Spinal cord (tissue), 10 donors: ENCODE measurements at regions not wholly inside any gene's neighbourhood (a gene's known extent, or its start where the extent isn't known, plus 50 kb on each side); places are given as distances from the start of the nearest gene placed in this dataset. TPM values are rescaled to one million over a fixed set of nuclear protein-coding genes. Genes with fewer than 3 reads are reported as not detected.

ENCODE experiments used
- DNase-seq, 6 donors: peaks; one replicate each; pipeline versions ENCODE4 v3.0.0 to v3.0.0-alpha.2; 2013 to 2015; ENCODE audit warnings: low spot score in 6 of 6, low read depth in 4 of 6
- H3K27ac ChIP-seq: one replicate; pipeline ENCODE4 v1.5.1; 2013; ENCODE audit warnings: low read depth, low read length, control low read depth
- H3K27me3 ChIP-seq: one replicate; pipeline ENCODE4 v1.6.1; 2013; ENCODE audit warnings: low read length; ENCODE audit not compliant: control insufficient read depth, insufficient read depth
- H3K36me3 ChIP-seq: one replicate; pipeline ENCODE4 v1.6.1; 2013; ENCODE audit warnings: low read length; ENCODE audit not compliant: control insufficient read depth, insufficient read depth
- H3K4me1 ChIP-seq: one replicate; pipeline ENCODE4 v1.6.1; 2013; ENCODE audit warnings: low read length; ENCODE audit not compliant: control insufficient read depth, insufficient read depth
- H3K4me3 ChIP-seq: one replicate; pipeline ENCODE4 v1.5.1; 2013; ENCODE audit warnings: low read depth, low read length, control low read depth
- H3K9me3 ChIP-seq: one replicate; pipeline ENCODE4 v1.6.1; 2013; ENCODE audit warnings: low read length; ENCODE audit not compliant: control insufficient read depth, insufficient read depth
- WGBS: methylation state at CpG from one replicate; pipeline ENCODE4 v1.1.5; 2013; ENCODE audit warnings: missing lambda C conversion rate; ENCODE audit not compliant: insufficient coverage; 5-methylcytosine and 5-hydroxymethylcytosine counted together
- small RNA-seq: library from RNA; depleted of rRNA; stranded (forward); fragments of <200 nt; gene quantifications from one replicate; pipeline ENCODE3, GENCODE V24; 2014; ENCODE audit warnings: low replicate concordance
- donor health status: healthy.

- Histone ChIP-seq H3K4me3 (no peak overlapping the region), H3K27ac (no peak overlapping the region), H3K9me3 (no peaks in the 10 kb centered on the region), H3K4me1 (peaks cover 12% of the 10 kb centered on the region), H3K36me3 (no peaks in the 10 kb centered on the region), H3K27me3 (no peaks in the 10 kb centered on the region)
- no peak for DNase-seq
- 93% methylated on average over 1 of the region's 3 CpGs for WGBS
Observed at GRCh38 chrX:150312931-150313330, 50.2 kb upstream of the MAMLD1 start.

Small RNAs in the stretch of these regions (small RNA-seq; reads per million reads assigned to genes)
- not detected for gene MIR2114
